DOHH2 (cell line): ENCODE measurements at regions not wholly inside any gene's neighbourhood (a gene's known extent, or its start where the extent isn't known, plus 50 kb on each side); places are given as distances from the start of the nearest gene placed in this dataset.

Experiments
- CTCF ChIP-seq: fragments of 200-600 bp; sonication (generic); IDR thresholded peaks from one replicate; pipeline ENCODE4 v1.5.1; 2014; ENCODE audit warnings: antibody characterized with exemption, mild to moderate bottlenecking, low read depth, low read length; ENCODE audit not compliant: poor library complexity, severe bottlenecking
- EZH2phosphoT487 ChIP-seq: fragments of 200-600 bp; sonication (generic); IDR thresholded peaks from 2 replicates; pipeline ENCODE4 v1.6.1; 2017; ENCODE audit warnings: borderline replicate concordance, mild to moderate bottlenecking, antibody characterized with exemption, low read length, moderate library complexity, mixed read lengths

DNA sequence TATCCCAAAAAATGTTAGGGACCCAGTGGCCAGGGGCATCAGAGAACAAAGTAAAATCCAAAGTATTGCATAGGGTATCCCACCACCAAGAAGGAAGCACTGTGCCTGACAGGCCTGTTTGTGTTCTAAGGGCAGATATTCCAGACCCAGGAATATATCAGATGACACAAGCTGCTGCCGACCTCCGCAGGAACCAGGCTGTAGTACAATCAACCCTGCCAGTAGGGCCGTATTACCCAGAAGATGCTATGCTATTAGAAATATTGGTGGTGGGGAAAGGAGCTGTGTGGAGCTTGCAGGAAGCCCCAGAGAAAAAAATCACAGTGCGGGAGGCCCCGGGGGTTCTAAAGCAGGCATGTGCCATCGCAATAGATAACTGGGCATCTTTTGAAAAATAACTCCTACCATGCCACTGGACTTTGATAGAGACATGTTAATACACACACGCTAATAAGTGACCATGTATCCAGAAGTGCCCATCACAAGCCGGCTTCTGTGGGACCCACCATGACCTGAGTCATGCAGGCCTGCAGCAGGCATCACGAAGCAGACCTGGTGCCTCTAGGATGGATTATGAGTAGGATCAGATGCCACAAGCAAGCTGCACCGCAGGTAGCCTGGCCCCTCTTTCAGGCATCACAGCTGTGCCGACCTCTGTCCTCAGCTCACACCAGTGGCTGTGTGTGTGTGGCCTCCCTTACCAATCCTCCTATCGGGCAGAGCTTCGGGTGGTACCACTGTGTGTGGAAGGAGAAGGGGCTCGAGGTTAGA, 242.7 kb downstream of the BCL11B start:
- no peak for TF ChIP-seq CTCF
- TF ChIP-seq EZH2phosphoT487, result no peak
